HepG2 (cell line): ENCODE measurements at regions not wholly inside any gene's neighbourhood (a gene's known extent, or its start where the extent isn't known, plus 50 kb on each side); places are given as distances from the start of the nearest gene placed in this dataset.

ENCODE experiments used
- ATAC-seq: fragments of 200-7000 bp; cut with Tn5 transposase; 3 replicates; pipeline ENCODE4 v1.9.1; 2020; ENCODE audit warnings: mild to moderate bottlenecking, moderate library complexity
- BruUV-seq: library from RNA; stranded (reverse); fragments of 400-500 nt; replicated peaks from 2 replicates; lab custom pipeline; 2021; lab: Mats Ljungman, UMichigan
- CTCF ChIA-PET: fragments of 300-600 bp; formaldehyde crosslinking; extraction: SDS; loops from one replicate; lab custom pipeline; 2021; ENCODE audit warnings: low total read pairs, inconsistent platforms, low intra/inter-chr PET ratio; lab: Yijun Ruan, JAX
- POLR2A ChIA-PET: fragments of 350-600 bp; sonication (Branson Sonifier 250); formaldehyde crosslinking; loops from one replicate; lab custom pipeline; 2020; ENCODE audit warnings: antibody characterized with exemption, inconsistent platforms; lab: Yijun Ruan, JAX
- DNase-seq: peaks from one replicate; pipeline ENCODE4 v3.0.0-alpha.2; 2015; ENCODE audit warnings: low spot score
- FAIRE-seq: peaks from 3 replicates; lab custom pipeline; 2011; peaks lifted over from hg19 to GRCh38; lab: Jason Lieb, UNC
- H2AFZ ChIP-seq: one replicate; pipeline ENCODE4 v1.6.1; 2011; ENCODE audit warnings: low read length, inconsistent platforms
- H3K27ac ChIP-seq: fragments of 300-600 bp; 3 replicates; pipeline ENCODE4 v1.8.0; 2011; ENCODE audit warnings: mixed run types, mild to moderate bottlenecking, mixed read lengths, low read length, inconsistent platforms; ENCODE audit not compliant: insufficient read depth; ENCODE audit errors: extremely low read length
- H3K27me3 ChIP-seq, 2 experiments: fragments of 200-600 bp in 1 of 2; 2 replicates in 1 of 2; 3 replicates in 1 of 2; pipeline versions ENCODE4 v1.6.0 to v1.8.0; 2011; ENCODE audit warnings: low read length in 2 of 2, mild to moderate bottlenecking in 2 of 2, moderate library complexity in 2 of 2, inconsistent platforms in 1 of 2; ENCODE audit not compliant: insufficient read depth in 2 of 2, control insufficient read depth in 1 of 2
- H3K36me3 ChIP-seq, 2 experiments: fragments of 200-600 bp in 1 of 2; replicated peaks in 1 of 2; 2 replicates in 1 of 2; 3 replicates in 1 of 2; pipeline versions ENCODE4 v1.5.1 to v1.8.0; 2011; ENCODE audit warnings: low read length in 2 of 2, inconsistent platforms in 1 of 2; ENCODE audit not compliant: insufficient read depth in 2 of 2, control insufficient read depth in 1 of 2
- H3K4me1 ChIP-seq: 2 replicates; pipeline ENCODE4 v1.5.1; 2012; ENCODE audit warnings: low read length, inconsistent platforms; ENCODE audit not compliant: insufficient read depth
- H3K4me2 ChIP-seq: 2 replicates; pipeline ENCODE4 v1.6.0; 2011; ENCODE audit warnings: low read depth, low read length, inconsistent platforms
- H3K4me3 ChIP-seq, 3 experiments: fragments of 200-600 bp in 1 of 3; sonication (generic), shearing (Covaris generic) in 1 of 3; replicated peaks in 1 of 3; 2 replicates each; pipeline ENCODE4 v1.5.1; 2011 to 2016; ENCODE audit warnings: low read length in 3 of 3, inconsistent platforms in 2 of 3, low read depth in 2 of 3, mild to moderate bottlenecking in 2 of 3, control low read depth in 1 of 3, mixed read lengths in 1 of 3; ENCODE audit not compliant: insufficient read depth in 1 of 3
- H3K79me2 ChIP-seq: one replicate; pipeline ENCODE4 v1.6.1; 2011; ENCODE audit warnings: low read length, inconsistent platforms; ENCODE audit not compliant: insufficient read depth
- H3K9ac ChIP-seq: 2 replicates; pipeline ENCODE4 v1.6.0; 2011; ENCODE audit warnings: mild to moderate bottlenecking, low read depth, low read length, inconsistent platforms; ENCODE audit not compliant: insufficient read depth
- H3K9me3 ChIP-seq: 2 replicates; pipeline ENCODE4 v1.5.1; 2012; ENCODE audit warnings: mild to moderate bottlenecking, low read length
- H4K20me1 ChIP-seq: 2 replicates; pipeline ENCODE4 v1.6.0; 2011; ENCODE audit warnings: inconsistent platforms, mild to moderate bottlenecking, low read length, moderate library complexity; ENCODE audit not compliant: insufficient read depth
- USF2 ChIP-seq, 2 experiments: sonication (generic) in 1 of 2; formaldehyde crosslinking in 1 of 2; IDR thresholded peaks; 2 replicates each; pipeline versions ENCODE4 v1.5.1 to v1.6.1; 2011 to 2020; ENCODE audit warnings: borderline replicate concordance in 1 of 2, low read depth in 1 of 2, low read length in 1 of 2, mild to moderate bottlenecking in 1 of 2, missing genetic modification reagents in 1 of 2, moderate library complexity in 1 of 2
- ZFP62 ChIP-seq: sonication (generic); formaldehyde crosslinking; IDR thresholded peaks from 2 replicates; pipeline ENCODE4 v1.4.0; 2020; ENCODE audit warnings: missing genetic modification reagents
- ZNF547 ChIP-seq: sonication (generic); formaldehyde crosslinking; IDR thresholded peaks from 2 replicates; pipeline ENCODE4 v1.5.1; 2020; ENCODE audit warnings: mild to moderate bottlenecking, missing genetic modification reagents
- ZNF776 ChIP-seq: sonication (generic); formaldehyde crosslinking; IDR thresholded peaks from 2 replicates; pipeline ENCODE4 v1.4.0; 2020; ENCODE audit warnings: mild to moderate bottlenecking, missing genetic modification reagents
- ZNF777 ChIP-seq: sonication (generic); formaldehyde crosslinking; IDR thresholded peaks from 2 replicates; pipeline ENCODE4 v1.4.0; 2020; ENCODE audit warnings: missing genetic modification reagents
- WGBS: methylation state at CpG from one replicate; pipeline ENCODE4 v1.1.6; 2017; ENCODE audit warnings: low lambda C conversion rate; 5-methylcytosine and 5-hydroxymethylcytosine counted together
- in situ Hi-C: cut with HindIII; loops from 2 replicates; pipeline ENCODE4 v1.10.0; 2017; ENCODE audit warnings: low pct_unique_long_range_greater_than_20kb; ENCODE audit not compliant: extremely low pct_ligation_motif_present
- intact Hi-C: fragments of 100-400 bp; cut with micrococcal nuclease; formaldehyde crosslinking; loops from one replicate; pipeline ENCODE4 v1.10.0; 2022; ENCODE audit not compliant: unreplicated experiment
- TF ChIP-seq, protein P1 (sequence below): sonication (generic); formaldehyde crosslinking; IDR thresholded peaks from 2 replicates; pipeline ENCODE4 v1.4.0; 2020; ENCODE audit warnings: missing genetic modification reagents
- TF ChIP-seq, protein P2 (sequence below): sonication (generic); formaldehyde crosslinking; IDR thresholded peaks from 2 replicates; pipeline ENCODE4 v1.4.0; 2020; ENCODE audit warnings: missing genetic modification reagents, borderline replicate concordance

GRCh38 chr15:61367953-61368352, 138.9 kb upstream of the RORA start:
- Histone ChIP-seq H3K4me2 (no peak overlapping the region), H3K9me3 (no peaks in the 10 kb centered on the region), H3K27me3 (no peaks in the 10 kb centered on the region), H3K9ac (no peak overlapping the region), H3K4me3 (no peak overlapping the region), H3K79me2 (no peaks in the 10 kb centered on the region), H2AFZ (no peak overlapping the region), H3K27ac (no peak overlapping the region), H4K20me1 (no peaks in the 10 kb centered on the region), H3K36me3 (no peaks in the 10 kb centered on the region), H3K4me1 (no peaks in the 10 kb centered on the region)
- ChIA-PET CTCF (no interaction called here), POLR2A (no interaction called here)
- FAIRE-seq (no peak), DNase-seq (no peak), ATAC-seq (0 out of 3 replicates have a peak, but pooled peaks have one; percentile 38)
- TF ChIP-seq ZFP62 (CRISPR knock-in tag): no peak
- TF ChIP-seq, protein P1, sequence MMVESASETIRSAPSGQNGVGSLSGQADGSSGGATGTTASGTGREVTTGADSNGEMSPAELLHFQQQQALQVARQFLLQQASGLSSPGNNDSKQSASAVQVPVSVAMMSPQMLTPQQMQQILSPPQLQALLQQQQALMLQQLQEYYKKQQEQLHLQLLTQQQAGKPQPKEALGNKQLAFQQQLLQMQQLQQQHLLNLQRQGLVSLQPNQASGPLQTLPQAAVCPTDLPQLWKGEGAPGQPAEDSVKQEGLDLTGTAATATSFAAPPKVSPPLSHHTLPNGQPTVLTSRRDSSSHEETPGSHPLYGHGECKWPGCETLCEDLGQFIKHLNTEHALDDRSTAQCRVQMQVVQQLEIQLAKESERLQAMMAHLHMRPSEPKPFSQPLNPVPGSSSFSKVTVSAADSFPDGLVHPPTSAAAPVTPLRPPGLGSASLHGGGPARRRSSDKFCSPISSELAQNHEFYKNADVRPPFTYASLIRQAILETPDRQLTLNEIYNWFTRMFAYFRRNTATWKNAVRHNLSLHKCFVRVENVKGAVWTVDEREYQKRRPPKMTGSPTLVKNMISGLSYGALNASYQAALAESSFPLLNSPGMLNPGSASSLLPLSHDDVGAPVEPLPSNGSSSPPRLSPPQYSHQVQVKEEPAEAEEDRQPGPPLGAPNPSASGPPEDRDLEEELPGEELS (CRISPR knock-in tag): no peak
- no peak for TF ChIP-seq ZNF547
- in situ Hi-C loops (no loop called here), intact Hi-C loops (no loop called here)
- no TSS peak for BruUV-seq
- WGBS: 92% methylated on average over 1 of the region's 2 CpGs

DNA sequence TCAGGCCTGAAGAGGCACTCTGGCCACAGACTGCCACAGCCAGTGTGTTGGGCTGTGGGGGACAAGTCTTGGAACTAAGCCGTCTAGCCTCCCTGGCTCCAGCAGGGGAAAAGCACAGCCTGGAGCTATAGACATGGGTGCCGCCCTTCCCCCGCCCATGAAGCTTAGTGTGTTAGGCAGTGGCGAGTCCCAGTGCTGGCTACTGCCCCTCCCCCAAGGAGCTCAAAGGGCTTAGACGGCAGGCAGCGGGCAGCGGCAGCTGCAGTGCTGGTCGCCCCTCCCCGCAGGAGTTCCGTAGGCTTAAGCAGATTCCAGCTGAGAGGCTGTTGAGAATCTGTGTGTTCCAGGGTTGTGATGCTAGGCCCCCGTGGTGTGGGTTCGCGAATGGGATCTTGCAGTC, 135.8 kb upstream of the RORA start:
- POLR2A ChIA-PET: no interaction called here
- CTCF ChIA-PET: no interaction called here
- H3K79me2 ChIP-seq: no peaks in the 10 kb centered on the region
- in situ Hi-C loops: no loop called here
- no peaks in the 10 kb centered on the region for H3K9me3 ChIP-seq
- intact Hi-C loops: no loop called here
- FAIRE-seq (no peak), DNase-seq (peak; percentile 18), ATAC-seq (peak; percentile 66)
- H2AFZ ChIP-seq: no peak overlapping the region
- BruUV-seq: no TSS peak
- H3K9ac ChIP-seq: no peak overlapping the region
- no CpG with 5 or more reads among the region's 13 CpGs for WGBS
- no peaks in the 10 kb centered on the region for H3K4me1 ChIP-seq
- 0 out of 2 replicates have a peak, but pooled peaks have one; percentile 43 for TF ChIP-seq ZNF777 (CRISPR knock-in tag)
- no peak for TF ChIP-seq USF2 (IDR thresholded peaks at IDR 0.05; ENCODE audit: low read depth, low read length)
- no peak for TF ChIP-seq USF2 (CRISPR knock-in tag; IDR thresholded peaks at IDR 0.05; ENCODE audit: borderline replicate concordance)
- TF ChIP-seq, protein P2, sequence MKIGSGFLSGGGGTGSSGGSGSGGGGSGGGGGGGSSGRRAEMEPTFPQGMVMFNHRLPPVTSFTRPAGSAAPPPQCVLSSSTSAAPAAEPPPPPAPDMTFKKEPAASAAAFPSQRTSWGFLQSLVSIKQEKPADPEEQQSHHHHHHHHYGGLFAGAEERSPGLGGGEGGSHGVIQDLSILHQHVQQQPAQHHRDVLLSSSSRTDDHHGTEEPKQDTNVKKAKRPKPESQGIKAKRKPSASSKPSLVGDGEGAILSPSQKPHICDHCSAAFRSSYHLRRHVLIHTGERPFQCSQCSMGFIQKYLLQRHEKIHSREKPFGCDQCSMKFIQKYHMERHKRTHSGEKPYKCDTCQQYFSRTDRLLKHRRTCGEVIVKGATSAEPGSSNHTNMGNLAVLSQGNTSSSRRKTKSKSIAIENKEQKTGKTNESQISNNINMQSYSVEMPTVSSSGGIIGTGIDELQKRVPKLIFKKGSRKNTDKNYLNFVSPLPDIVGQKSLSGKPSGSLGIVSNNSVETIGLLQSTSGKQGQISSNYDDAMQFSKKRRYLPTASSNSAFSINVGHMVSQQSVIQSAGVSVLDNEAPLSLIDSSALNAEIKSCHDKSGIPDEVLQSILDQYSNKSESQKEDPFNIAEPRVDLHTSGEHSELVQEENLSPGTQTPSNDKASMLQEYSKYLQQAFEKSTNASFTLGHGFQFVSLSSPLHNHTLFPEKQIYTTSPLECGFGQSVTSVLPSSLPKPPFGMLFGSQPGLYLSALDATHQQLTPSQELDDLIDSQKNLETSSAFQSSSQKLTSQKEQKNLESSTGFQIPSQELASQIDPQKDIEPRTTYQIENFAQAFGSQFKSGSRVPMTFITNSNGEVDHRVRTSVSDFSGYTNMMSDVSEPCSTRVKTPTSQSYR (CRISPR knock-in tag): peak; percentile 55; the same call in 1 of the 2 replicates
- no peak for TF ChIP-seq ZNF776 (CRISPR knock-in tag)
- no peaks in the 10 kb centered on the region for H3K36me3 ChIP-seq
- no peak overlapping the region for H3K4me2 ChIP-seq
- H4K20me1 ChIP-seq: no peaks in the 10 kb centered on the region
- H3K4me3 ChIP-seq: no peak overlapping the region
- H3K27me3 ChIP-seq: no peaks in the 10 kb centered on the region
- H3K27ac ChIP-seq: no peak overlapping the region
